Upper lobe of right lung (tissue), 1 donor: ENCODE measurements at regions not wholly inside any gene's neighbourhood (a gene's known extent, or its start where the extent isn't known, plus 50 kb on each side); places are given as distances from the start of the nearest gene placed in this dataset.

Experiments
- ATAC-seq: fragments of 200-7000 bp; cut with Tn5 transposase; one replicate; pipeline ENCODE4 v1.9.1; 2020; ENCODE audit warnings: mild to moderate bottlenecking, moderate library complexity
- DNase-seq: peaks from one replicate; pipeline ENCODE4 v3.0.0-alpha.2; 2020
- H3K27ac ChIP-seq: fragments of 200-600 bp; one replicate; pipeline ENCODE4 v1.8.0; 2022
- H3K27me3 ChIP-seq: fragments of 200-600 bp; one replicate; pipeline ENCODE4 v1.8.0; 2022; ENCODE audit warnings: mild to moderate bottlenecking
- H3K36me3 ChIP-seq: fragments of 200-600 bp; one replicate; pipeline ENCODE4 v1.8.0; 2022
- H3K4me1 ChIP-seq: fragments of 200-600 bp; one replicate; pipeline ENCODE4 v1.8.0; 2022
- H3K4me3 ChIP-seq: fragments of 200-600 bp; one replicate; pipeline ENCODE4 v1.8.0; 2022; ENCODE audit warnings: mild to moderate bottlenecking
- H3K9me3 ChIP-seq: fragments of 200-600 bp; one replicate; pipeline ENCODE4 v1.8.0; 2022
- intact Hi-C: fragments of 100-400 bp; cut with DNase I; formaldehyde crosslinking; loops from one replicate; pipeline ENCODE4 v1.11.0; 2022
- TF ChIP-seq, protein P1 (sequence below): fragments of 200-600 bp; IDR thresholded peaks from one replicate; pipeline ENCODE4 v1.8.0; 2022; ENCODE audit warnings: antibody characterized with exemption
- donor health status: DM: no; HTN: yes; CAD: no; lungs with severe emphysema.

DNA sequence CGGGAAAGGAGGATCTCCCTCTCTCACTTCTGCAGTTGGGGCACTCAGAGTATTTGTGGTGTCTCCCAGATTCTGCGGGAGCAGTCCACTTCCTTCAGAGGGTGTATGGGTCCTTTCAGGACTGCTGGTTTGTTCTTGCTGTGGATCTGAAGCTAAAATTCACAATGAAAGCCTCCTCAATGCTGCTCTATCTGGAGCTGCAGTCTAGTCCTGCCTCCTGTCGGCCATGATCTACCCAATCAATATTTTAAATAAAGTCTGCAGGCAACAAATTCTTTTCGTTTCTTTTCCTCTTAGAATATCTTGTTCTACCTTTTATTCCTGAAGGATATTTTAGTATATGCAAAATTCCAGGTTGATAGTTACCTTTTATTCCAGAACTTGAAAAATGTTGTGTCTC lies 226.1 kb upstream of the AR start:
- intact Hi-C loops: no loop called here
- no peak for DNase-seq
- Histone ChIP-seq H3K9me3 (no peaks in the 10 kb centered on the region), H3K27me3 (no peaks in the 10 kb centered on the region), H3K27ac (no peak overlapping the region), H3K4me3 (no peak overlapping the region), H3K4me1 (no peaks in the 10 kb centered on the region), H3K36me3 (no peaks in the 10 kb centered on the region)
- no peak for ATAC-seq
- TF ChIP-seq, protein P1, sequence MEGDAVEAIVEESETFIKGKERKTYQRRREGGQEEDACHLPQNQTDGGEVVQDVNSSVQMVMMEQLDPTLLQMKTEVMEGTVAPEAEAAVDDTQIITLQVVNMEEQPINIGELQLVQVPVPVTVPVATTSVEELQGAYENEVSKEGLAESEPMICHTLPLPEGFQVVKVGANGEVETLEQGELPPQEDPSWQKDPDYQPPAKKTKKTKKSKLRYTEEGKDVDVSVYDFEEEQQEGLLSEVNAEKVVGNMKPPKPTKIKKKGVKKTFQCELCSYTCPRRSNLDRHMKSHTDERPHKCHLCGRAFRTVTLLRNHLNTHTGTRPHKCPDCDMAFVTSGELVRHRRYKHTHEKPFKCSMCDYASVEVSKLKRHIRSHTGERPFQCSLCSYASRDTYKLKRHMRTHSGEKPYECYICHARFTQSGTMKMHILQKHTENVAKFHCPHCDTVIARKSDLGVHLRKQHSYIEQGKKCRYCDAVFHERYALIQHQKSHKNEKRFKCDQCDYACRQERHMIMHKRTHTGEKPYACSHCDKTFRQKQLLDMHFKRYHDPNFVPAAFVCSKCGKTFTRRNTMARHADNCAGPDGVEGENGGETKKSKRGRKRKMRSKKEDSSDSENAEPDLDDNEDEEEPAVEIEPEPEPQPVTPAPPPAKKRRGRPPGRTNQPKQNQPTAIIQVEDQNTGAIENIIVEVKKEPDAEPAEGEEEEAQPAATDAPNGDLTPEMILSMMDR: no peak

- DNase-seq: no peak
- Histone ChIP-seq H3K27ac (no peak overlapping the region), H3K4me1 (no peaks in the 10 kb centered on the region), H3K36me3 (no peaks in the 10 kb centered on the region), H3K4me3 (no peak overlapping the region), H3K27me3 (no peaks in the 10 kb centered on the region), H3K9me3 (no peaks in the 10 kb centered on the region)
- intact Hi-C loops: no loop called here
- no peak for ATAC-seq
- TF ChIP-seq, protein P1: no peak
These were observed 215.3 kb upstream of the AR start for GRCh38 chrX:67328476-67328875.

DNA sequence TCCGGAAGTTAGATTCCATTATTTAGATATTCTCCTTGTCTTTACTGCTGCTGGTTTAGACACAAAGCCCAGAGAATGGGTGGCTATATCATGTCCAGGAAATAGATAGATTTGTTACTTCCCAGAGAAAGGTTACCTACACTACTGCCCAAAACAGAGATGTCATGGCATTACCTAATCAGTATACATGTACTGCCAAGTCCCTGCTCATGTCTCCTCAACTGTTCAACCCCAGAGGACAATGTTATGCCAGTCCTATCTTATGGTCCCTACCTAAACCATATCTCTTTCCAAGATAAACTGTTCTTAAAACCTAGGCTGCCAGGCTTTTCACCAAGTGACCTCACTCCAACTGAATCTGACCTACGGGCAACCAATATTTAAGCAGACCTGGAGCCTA lies 209.5 kb upstream of the AR start:
- H3K27ac ChIP-seq: no peak overlapping the region
- ATAC-seq (no peak), DNase-seq (no peak)
- no peaks in the 10 kb centered on the region for H3K36me3 ChIP-seq
- H3K4me3 ChIP-seq: no peak overlapping the region
- TF ChIP-seq, protein P1: no peak
- intact Hi-C loops: no loop called here
- no peaks in the 10 kb centered on the region for H3K27me3 ChIP-seq
- H3K4me1 ChIP-seq: no peaks in the 10 kb centered on the region
- no peaks in the 10 kb centered on the region for H3K9me3 ChIP-seq

- no peaks in the 10 kb centered on the region for H3K9me3 ChIP-seq
- H3K4me3 ChIP-seq: no peak overlapping the region
- H3K36me3 ChIP-seq: no peaks in the 10 kb centered on the region
- intact Hi-C loops: no loop called here
- DNase-seq (no peak), ATAC-seq (no peak)
- TF ChIP-seq, protein P1: no peak
- no peak overlapping the region for H3K27ac ChIP-seq
- no peaks in the 10 kb centered on the region for H3K27me3 ChIP-seq
- H3K4me1 ChIP-seq: no peaks in the 10 kb centered on the region
These were observed 205.6 kb upstream of the AR start for GRCh38 chrX:67338262-67338661.

DNA sequence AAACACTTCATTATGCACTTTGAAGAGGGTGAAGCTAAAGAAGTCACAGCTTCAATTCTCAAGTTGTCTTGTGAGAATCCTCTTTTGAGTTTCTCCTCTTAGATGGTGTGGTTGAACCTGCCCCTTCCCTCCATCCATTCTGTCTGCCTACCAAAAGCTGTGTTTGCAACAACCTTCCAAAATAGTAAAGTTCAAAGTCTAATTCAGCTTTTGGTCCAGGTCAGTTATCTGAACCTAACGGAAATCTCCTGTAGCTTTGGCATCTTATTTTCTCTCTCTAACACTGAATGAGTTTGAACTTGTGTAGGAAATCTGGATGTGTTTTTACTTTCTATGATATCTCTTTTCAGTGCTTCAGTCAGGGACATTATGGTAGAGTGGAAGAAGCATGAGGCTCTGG lies 201.7 kb upstream of the AR start:
- no peaks in the 10 kb centered on the region for H3K4me1 ChIP-seq
- intact Hi-C loops: no loop called here
- ATAC-seq: no peak

GRCh38 chrX:67346225-67346624 lies 197.6 kb upstream of the AR start:
- DNase-seq (no peak), ATAC-seq (no peak)
- TF ChIP-seq, protein P1: no peak
- H3K27me3 ChIP-seq: no peaks in the 10 kb centered on the region
- no peaks in the 10 kb centered on the region for H3K36me3 ChIP-seq
- H3K9me3 ChIP-seq: no peaks in the 10 kb centered on the region
- H3K4me3 ChIP-seq: no peak overlapping the region
- intact Hi-C loops: no loop called here
- no peak overlapping the region for H3K27ac ChIP-seq
- H3K4me1 ChIP-seq: no peaks in the 10 kb centered on the region

More for the DNA sequence above, 201.7 kb upstream of the AR start:
- H3K27ac ChIP-seq: no peak overlapping the region
- TF ChIP-seq, protein P1: no peak
- H3K9me3 ChIP-seq: no peaks in the 10 kb centered on the region
- no peaks in the 10 kb centered on the region for H3K27me3 ChIP-seq
- H3K4me3 ChIP-seq: no peak overlapping the region
- no peaks in the 10 kb centered on the region for H3K36me3 ChIP-seq
- DNase-seq: no peak
